Breast epithelium (tissue), 3 donors: ENCODE measurements at regions not wholly inside any gene's neighbourhood (a gene's known extent, or its start where the extent isn't known, plus 50 kb on each side); places are given as distances from the start of the nearest gene placed in this dataset.

Source experiments
- CTCF ChIP-seq, 3 donors: fragments of 450-650 bp; IDR thresholded peaks; one replicate each; pipeline ENCODE4 v1.5.1; 2016 to 2017; ENCODE audit warnings: antibody characterized with exemption in 3 of 3, mild to moderate bottlenecking in 3 of 3, moderate library complexity in 3 of 3
- POLR2A ChIP-seq: fragments of 450-650 bp; IDR thresholded peaks from one replicate; pipeline ENCODE4 v1.6.1; 2016; ENCODE audit warnings: antibody characterized with exemption, mild to moderate bottlenecking, moderate library complexity
- POLR2AphosphoS5 ChIP-seq, 3 donors: sonication (generic); formaldehyde crosslinking; IDR thresholded peaks; one replicate each; pipeline ENCODE4 v1.6.1; 2017; ENCODE audit warnings: antibody characterized with exemption in 3 of 3

GRCh38 chr5:2128686-2129355 lies 246.1 kb upstream of the IRX4 start:
- TF ChIP-seq CTCF (IDR thresholded peaks at IDR 0.05) (no peak), POLR2A (no peak), POLR2AphosphoS5 (IDR thresholded peaks at IDR 0.05) (no peak)
